GM18498 (cell line): ENCODE measurements at regions not wholly inside any gene's neighbourhood (a gene's known extent, or its start where the extent isn't known, plus 50 kb on each side); places are given as distances from the start of the nearest gene placed in this dataset.
"Not testable (repeated sequence)": the region's sequence is repeated elsewhere in the genome, so short reads cannot be mapped to it uniquely, and the experiment has no call there.

ENCODE experiments used
- ATAC-seq: cut with Tn5 transposase; IDR thresholded peaks from one replicate; pipeline ENCODE4 v1.9.1; 2021; ENCODE audit warnings: mild to moderate bottlenecking, moderate library complexity; ENCODE audit not compliant: unreplicated experiment

DNA sequence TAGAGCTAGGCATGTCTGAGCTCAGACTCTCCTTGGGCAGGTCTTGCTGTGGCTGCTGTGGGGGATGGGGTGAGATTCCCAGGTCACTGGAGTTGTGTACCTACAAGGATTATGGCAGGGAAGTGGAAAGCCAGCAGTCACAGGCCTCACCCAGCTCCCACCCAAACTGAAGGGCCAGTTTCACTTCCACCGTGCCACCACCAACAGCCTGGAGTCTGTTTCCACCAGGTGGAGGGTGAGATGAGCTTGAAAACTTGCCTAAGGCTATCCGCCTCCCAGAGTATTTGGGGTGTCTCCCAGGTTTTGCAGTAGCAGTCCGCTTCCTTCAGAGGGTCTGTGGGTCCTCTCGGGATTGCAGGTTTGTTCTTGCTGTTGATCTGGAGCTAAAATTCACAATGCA, 327.7 kb downstream of the PTPRC start:
- no peak for ATAC-seq

DNA sequence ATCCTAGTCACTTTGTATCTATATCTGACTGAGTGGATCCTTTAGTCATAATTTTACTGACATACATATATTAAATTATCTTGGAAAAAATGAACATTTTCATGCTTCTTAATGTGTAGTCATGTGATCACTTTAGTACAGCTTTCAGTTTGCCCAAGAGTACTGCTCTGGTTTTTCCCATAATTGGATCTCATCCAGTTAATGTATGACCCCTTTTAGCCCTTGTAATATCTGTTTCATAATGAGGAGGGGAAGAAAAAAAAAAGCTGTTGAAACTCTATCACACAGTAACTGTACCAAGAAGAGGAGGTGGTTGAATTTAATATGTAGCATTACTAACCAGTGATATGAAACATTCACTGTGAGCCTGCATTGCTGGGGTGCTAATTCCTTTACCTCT, 328.7 kb downstream of the PTPRC start:
- no peak for ATAC-seq

DNA sequence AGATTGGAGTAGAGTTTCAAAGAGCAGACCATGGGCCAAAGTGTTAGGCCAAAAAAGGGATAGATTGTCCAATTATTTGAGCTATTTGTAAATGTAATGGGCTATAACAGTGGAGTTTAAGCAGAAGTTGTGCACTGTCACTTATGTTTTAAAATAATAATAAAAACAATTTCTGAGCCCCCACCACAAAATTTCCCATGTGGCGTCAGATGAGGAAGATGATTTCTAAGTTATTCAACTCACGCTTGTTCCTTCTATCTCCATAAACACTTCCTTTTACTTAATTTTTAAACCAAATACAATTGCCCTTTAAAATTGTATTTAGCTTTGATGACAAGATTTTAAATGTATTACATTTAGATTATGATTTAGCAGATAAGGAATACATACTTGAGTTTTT, 330.0 kb downstream of the PTPRC start:
- no peak for ATAC-seq

- ATAC-seq = no peak
These were observed 331.1 kb downstream of the PTPRC start for GRCh38 chr1:198969981-198970380.

- ATAC-seq = no peak
These were observed 332.1 kb downstream of the PTPRC start for GRCh38 chr1:198970916-198971315.

DNA sequence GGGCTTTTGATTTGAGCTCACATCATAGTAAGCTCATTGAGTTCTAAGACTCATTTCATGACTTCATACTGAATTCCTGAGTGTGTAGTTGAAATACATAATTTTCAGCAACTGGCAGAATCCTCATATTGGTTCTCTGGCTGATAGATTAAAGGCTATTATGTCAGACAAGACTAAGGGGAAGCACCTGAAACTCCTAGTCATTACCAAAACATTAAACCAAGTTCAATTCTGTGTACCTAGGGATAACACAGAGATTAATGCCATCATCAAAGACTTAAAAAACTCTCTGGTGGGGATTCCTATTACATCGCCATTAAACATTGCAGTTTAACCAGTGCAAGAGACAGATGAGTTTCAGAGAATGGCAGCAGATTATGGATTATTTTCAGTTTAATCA, 339.1 kb downstream of the PTPRC start:
- no peak for ATAC-seq

GRCh38 chr1:198978523-198978922, 339.7 kb downstream of the PTPRC start:
- no peak for ATAC-seq

GRCh38 chr1:198986036-198986435, 347.2 kb downstream of the PTPRC start:
- no peak for ATAC-seq

- ATAC-seq = no peak
These were observed 347.6 kb downstream of the PTPRC start for GRCh38 chr1:198986442-198986841.

DNA sequence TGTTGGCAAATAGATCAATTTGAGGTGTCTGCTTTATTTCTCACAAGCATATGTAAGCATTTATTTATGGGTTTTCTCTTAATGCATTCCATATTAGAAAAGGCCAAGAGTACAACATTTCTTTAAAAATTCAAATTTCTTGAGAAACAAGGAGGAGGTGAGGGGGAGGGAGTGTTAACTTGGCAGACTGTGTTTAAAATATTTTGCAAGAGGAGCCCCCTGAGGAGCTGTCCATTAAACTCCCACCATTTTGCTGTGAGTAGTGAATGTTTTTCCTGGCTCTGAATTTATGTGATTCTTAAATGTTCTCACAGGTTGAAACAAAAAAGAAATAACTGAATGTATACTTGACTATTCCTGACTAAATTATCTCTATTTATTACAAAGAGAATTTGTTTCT, 363.8 kb downstream of the PTPRC start:
- no peak for ATAC-seq

DNA sequence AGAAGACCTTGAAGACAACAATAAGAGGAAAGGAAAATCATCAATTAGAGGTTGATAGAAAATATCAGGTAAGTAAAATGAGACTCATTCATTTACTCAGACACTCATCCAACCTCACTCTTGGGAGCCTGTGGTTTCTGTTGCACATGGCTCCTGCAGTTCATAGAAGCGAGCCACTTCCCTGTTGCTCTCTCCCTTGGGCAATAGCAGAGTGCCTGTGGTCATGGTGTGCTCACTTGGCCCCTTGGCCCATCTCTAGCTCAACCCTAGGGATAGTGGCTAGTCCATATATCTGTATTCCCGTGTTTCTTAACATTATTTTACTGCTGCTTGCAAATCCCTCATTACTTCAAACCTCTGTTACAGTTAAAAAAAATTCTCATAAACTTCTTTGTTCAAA, 368.6 kb downstream of the PTPRC start:
- ATAC-seq = no peak

DNA sequence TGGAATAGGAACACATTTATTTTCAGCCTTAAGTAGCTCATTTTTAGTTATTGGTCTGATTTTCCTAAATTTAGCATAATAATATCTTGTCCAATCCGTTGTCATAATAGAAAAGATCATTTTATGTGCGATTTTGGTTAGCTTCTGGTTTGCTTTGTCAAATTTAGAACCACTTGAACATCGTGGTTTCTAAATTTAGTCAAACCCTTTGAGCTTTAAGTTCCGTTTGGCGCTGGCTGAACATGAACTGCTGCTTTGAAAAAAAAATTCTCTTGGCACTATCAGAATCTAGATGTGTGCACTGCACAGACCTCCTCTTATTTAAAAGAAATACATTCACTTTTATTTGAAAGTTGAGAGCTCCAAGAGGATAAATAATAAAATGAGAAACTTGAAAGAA, 370.6 kb downstream of the PTPRC start:
- peak; percentile 70 for ATAC-seq

DNA sequence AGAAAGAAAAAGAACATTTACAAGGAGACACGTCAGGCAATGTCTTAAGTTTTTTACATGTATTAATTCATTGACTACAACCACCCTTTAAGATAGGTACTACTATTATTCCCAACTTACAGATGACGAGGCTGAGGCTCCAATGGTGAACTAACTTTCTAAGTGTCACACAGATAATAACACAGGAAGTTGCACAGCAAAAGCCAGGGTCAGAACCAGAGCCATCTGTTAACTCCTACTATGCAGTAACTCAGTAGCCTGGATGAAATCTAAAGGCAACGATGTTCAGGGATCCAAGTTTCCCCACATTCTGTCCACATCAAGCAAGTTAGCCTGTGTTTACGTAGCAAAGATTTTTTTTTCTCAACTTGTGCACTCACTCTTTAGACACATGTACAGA, 371.7 kb downstream of the PTPRC start:
- ATAC-seq = no peak

DNA sequence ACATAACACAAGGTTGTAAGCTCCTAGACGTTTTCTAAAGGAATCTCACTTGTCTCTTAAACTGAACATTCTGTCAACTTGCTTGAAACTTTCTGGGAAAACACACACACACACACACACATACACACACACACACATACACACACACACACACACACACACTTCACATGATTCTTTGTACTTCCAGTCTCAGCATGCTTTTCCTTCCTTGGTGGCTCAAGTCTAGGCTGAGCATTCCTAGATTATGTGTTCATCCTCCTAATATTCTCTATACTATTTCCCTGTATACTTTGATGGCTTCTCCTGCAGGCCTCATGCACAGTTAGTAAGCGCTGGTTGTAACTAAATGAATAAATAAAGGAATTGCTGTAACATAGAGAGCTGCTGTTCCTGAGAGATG, 372.1 kb downstream of the PTPRC start:
- no peak for ATAC-seq

DNA sequence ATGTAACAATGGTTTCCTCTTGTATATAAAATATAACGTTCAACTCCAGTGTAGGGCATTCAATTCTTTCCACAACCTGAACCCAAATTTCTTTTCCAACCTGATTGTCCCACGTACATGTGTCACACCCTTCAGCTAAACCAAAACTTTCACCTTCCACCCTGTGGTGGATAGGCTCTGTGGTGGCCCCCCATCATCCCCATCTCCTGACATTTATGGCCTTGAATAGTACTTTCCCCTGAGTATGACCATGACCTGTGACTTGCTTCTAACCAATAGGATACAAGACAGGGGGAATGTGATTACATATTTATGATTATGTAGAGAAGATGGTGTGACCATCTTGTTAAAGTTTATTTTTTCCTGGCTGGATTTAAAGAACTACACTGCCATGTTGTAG, 377.0 kb downstream of the PTPRC start:
- no peak for ATAC-seq

GRCh38 chr1:199018471-199019135, 379.8 kb downstream of the PTPRC start:
- ATAC-seq = no peak

DNA sequence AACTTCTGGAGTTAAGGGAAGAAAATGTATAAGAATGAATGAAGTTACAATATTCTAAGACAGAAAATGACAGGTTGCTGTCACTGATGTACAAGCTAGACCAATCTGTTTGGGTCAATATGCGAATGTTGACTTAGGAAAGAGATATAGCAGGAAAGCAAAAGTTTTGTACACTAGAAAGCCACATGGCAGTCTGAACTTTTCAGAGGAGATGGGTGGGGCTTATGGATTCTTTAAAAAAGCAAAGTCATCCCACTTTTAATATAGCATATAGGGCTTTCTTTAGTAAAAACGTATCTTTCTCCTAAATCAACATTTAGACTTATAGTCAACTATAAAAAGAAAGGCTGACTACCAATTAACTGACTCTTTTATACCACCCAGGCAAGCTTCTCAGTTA, 381.2 kb downstream of the PTPRC start:
- ATAC-seq = no peak

DNA sequence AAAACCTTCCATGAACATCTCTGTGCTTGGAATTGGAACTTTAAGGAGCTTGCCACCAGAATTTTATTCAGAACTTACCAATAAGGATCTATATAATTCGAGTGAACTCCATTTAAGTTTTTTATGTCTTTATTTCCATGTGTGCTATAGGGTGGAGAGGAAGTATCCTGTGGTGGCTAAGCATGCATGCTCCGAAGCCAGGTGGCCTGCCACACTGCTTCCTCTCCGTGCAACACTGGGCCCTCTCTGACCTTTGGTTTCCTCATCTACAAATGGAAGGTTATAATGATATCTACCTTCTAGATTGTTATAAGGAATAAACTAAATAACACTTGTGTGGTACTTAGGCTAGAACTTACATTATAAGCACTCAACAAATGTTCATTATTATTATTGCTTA, 382.1 kb downstream of the PTPRC start:
- no peak for ATAC-seq

GRCh38 chr1:199029401-199029800, 390.6 kb downstream of the PTPRC start:
- no peak for ATAC-seq

DNA sequence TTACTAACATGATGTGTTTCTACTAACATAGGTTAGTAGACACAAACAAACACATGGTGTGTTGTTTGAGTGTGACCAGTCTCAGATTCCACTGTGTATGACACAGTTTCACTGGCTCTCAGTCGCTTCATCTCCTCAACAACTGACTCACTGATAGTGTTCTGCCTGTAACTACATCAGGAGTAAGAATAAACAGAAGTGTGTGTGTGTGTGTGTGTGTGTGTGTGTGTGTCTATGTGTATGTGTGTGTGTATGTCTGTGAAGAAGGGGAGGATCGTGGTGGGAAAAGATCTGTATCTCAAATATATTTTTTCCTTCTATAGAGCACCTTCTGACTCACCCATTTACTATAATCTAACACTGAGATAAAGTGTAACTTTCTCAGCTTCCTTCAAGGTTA, 391.0 kb downstream of the PTPRC start:
- ATAC-seq = no peak

GRCh38 chr1:199030541-199030940, 391.7 kb downstream of the PTPRC start:
- not testable (repeated sequence) for ATAC-seq

GRCh38 chr1:199031170-199031569, 392.3 kb downstream of the PTPRC start:
- not testable (repeated sequence) for ATAC-seq

DNA sequence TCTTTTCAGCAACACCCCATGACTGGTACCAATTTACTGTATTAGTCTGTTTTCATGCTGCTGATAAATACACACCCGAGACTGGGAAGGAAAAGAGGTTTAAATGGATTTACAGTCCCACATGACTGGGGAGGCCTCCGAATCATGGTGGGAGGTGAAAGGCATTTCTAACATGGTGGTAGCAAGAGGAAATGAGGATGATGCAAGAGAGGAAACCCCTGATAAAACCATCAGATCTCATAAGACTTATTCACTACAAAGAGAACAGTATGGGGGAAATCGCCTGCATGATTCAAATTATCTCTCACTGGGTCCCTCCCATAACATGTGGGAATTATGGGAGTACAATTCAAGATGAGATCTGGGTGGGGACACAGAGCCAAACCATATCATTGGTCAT, 393.6 kb downstream of the PTPRC start:
- not testable (repeated sequence) for ATAC-seq
